Glomerular endothelial cell (primary cell): ENCODE measurements at regions not wholly inside any gene's neighbourhood (a gene's known extent, or its start where the extent isn't known, plus 50 kb on each side); places are given as distances from the start of the nearest gene placed in this dataset.

Experiments used
- DNase-seq: peaks from one replicate; pipeline ENCODE4 v3.0.0-alpha.2; 2011; ENCODE audit warnings: low read depth, low spot score; ENCODE audit errors: extremely low read depth

- no peak for DNase-seq
These were observed 339.2 kb downstream of the PIK3R1 start for GRCh38 chr5:68554571-68555279.

GRCh38 chr5:68555907-68556681 lies 340.5 kb downstream of the PIK3R1 start:
- no peak for DNase-seq

GRCh38 chr5:68557162-68557936 lies 341.8 kb downstream of the PIK3R1 start:
- DNase-seq: no peak

- DNase-seq: no peak
These were observed 346.8 kb downstream of the PIK3R1 start for GRCh38 chr5:68562308-68562707.

- DNase-seq: no peak
These were observed 349.9 kb downstream of the PIK3R1 start for GRCh38 chr5:68565427-68565826.

- DNase-seq: no peak
These were observed 361.2 kb downstream of the PIK3R1 start for GRCh38 chr5:68576805-68577204.

- no peak for DNase-seq
These were observed 366.7 kb downstream of the PIK3R1 start for GRCh38 chr5:68582284-68582683.

- DNase-seq: no peak
These were observed 371.6 kb downstream of the PIK3R1 start for GRCh38 chr5:68587171-68587570.

- no peak for DNase-seq
These were observed 376.3 kb downstream of the PIK3R1 start for GRCh38 chr5:68591850-68592249.

- DNase-seq: no peak
These were observed 376.8 kb downstream of the PIK3R1 start for GRCh38 chr5:68592351-68592750.

- no peak for DNase-seq
These were observed 377.7 kb downstream of the PIK3R1 start for GRCh38 chr5:68593211-68593671.

GRCh38 chr5:68612972-68613371 lies 397.4 kb downstream of the PIK3R1 start:
- DNase-seq: no peak

GRCh38 chr5:68618501-68618900 lies 402.9 kb downstream of the PIK3R1 start:
- no peak for DNase-seq

- no peak for DNase-seq
These were observed 411.4 kb downstream of the PIK3R1 start for GRCh38 chr5:68627001-68627400.

GRCh38 chr5:68628082-68628814 lies 412.7 kb downstream of the PIK3R1 start:
- no peak for DNase-seq

- no peak for DNase-seq
These were observed 414.8 kb downstream of the PIK3R1 start for GRCh38 chr5:68630354-68630753.

- DNase-seq: no peak
These were observed 416.3 kb downstream of the PIK3R1 start for GRCh38 chr5:68631884-68632283.

GRCh38 chr5:68641211-68641610 lies 425.7 kb downstream of the PIK3R1 start:
- DNase-seq: no peak

- DNase-seq: no peak
These were observed 427.5 kb downstream of the PIK3R1 start for GRCh38 chr5:68643064-68643463.

GRCh38 chr5:68644971-68645370 lies 429.4 kb downstream of the PIK3R1 start:
- no peak for DNase-seq

- no peak for DNase-seq
These were observed 430.6 kb downstream of the PIK3R1 start for GRCh38 chr5:68646144-68646543.
